ENCODE measurements at regions not wholly inside any gene's neighbourhood (a gene's known extent, or its start where the extent isn't known, plus 50 kb on each side); places are given as distances from the start of the nearest gene placed in this dataset.
A peak's percentile ranks its signal among the peaks of the same experiment; 100 is the strongest.

DNA sequence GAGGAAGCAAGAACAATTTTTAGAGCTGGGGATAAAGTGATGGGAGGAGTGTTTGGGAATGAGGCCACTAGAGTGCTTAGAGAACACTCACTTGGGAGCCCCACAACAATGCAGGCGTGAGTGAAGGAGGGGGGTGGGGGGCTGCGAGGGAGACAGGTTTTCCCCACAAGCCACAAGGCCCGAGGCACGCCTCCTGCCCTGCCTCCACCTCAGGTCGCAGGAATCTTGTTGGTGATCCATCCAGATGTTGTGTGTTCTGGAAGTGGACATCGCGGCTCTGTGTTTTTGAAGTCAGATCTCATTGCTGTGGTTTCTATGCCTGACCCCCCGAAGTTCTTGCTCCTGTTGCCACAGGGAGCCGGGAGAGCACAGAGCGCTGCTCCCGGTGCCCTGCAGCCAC, 178.0 kb upstream of the BMPER start:
- no peak for DNase-seq (ENCODE audit: low spot score)

DNA sequence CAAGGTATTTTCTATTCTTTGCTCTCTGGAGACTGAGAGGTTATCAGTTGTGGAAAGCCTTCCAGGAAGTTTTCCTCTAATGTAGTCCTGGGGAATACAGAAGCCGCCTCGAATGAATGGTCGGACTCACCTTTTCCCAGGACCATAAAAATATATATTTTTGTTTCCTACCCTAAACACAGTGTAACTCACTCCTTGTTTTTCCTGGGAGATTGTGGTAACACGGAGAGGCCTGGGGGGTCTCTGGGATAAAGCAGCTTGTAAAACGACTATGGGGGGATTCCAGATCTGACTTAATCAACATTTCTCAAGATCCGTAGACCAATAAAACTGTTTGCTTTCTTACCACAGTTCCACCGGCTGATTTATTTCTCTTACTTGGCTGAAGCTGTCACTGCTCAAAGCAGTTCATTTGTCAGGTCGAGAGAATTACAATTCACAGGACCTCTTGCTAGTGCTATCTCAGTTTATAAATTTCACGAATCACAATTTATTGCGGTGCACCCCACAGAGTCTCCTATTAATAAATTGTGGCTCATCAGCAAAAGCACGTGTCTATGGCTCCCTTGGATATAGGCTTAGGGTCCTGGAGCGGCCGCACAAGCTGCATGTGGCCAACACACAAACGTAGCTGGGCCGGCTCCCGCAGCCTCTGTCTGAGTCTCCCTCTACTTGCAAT, 176.3 kb upstream of the BMPER start:
- no peak for DNase-seq (ENCODE audit: low spot score)

- no peak for DNase-seq (ENCODE audit: low spot score)
Measured at GRCh38 chr7:33729726-33730125, 175.6 kb upstream of the BMPER start.

DNA sequence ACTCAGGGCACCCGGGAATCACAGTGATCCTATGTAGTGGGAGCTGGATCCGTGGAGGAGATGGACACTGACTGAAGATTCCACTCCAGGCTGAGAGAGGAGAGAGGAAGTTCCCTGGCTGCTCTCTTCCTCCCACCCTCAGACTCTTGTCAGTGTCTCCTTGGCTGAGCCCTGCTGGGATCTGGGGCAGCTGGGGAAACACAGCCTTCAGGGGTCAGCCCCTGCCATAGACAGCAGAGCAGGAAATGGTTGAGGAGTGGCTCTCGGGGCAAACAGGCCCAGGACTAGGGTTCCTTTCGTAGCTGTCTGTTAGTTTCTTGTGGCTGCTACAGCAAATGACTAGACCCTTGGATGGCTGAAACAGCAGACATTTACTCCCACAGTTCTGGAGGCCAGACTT, 174.4 kb upstream of the BMPER start:
- no peak for DNase-seq (ENCODE audit: low spot score)

- DNase-seq (ENCODE audit: low spot score), result no peak
Measured at GRCh38 chr7:33731912-33732311, 173.4 kb upstream of the BMPER start.

DNA sequence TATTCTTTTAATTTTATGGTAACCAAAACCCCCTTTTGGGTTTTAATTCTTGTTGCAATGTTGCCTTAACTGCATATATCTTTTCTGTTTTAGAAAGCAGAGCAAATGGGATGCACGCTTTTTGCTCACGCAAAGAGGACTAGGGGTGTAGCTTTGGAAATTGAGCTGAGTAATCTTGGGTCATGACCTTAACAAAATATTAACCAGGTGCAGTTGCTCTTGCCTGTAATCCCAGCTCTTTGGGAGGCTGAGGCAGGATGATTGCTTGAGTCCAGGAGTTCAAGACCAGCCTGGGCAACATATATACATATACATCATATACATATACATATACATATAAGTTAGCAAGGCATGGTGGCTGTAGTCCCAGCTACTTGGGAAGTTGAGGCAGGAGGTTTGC, 172.9 kb upstream of the BMPER start:
- no peak for DNase-seq (ENCODE audit: low spot score)

DNA sequence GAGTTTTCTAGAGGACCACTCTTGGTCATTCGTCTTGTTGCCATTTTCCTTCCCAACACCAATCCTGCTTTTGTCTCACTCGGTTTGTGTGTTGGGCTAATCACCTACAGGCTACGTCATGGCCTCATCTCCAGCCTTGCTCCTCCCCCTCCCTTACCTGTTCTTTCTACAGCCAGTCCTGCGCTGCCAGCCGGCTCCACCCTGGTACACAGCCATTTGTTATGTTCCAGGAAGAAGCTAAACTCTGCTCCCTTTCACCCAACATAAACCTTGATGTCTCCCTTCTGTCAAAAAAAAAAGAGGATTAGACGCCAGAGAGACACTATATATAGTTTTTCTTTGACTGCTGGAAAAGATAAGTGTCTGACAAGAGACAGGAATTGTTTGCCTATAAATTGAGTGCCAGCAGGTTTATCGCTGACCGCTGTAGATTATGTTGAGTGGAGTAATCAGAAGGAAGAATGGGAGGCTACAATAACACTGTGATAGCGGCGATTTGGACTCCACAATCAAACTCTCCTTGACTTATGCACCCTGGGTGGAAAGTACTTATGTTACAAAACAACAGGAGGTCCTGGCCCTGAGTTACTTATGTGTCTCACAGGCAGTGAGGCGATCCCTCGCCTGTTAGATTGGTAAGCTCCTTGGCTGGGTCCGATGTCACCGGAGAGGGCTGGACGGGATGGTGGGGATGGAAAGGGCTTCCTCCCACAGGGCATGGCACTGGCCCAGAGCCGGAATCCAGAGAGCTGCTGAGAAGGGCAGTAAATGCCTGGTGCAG, 171.3 kb upstream of the BMPER start:
- no peak for DNase-seq (ENCODE audit: low spot score)

GRCh38 chr7:33735403-33735802, 169.9 kb upstream of the BMPER start:
- DNase-seq (ENCODE audit: low spot score), result no peak

- DNase-seq (ENCODE audit: low spot score), result no peak
Measured at GRCh38 chr7:33736521-33737221, 168.7 kb upstream of the BMPER start.

DNA sequence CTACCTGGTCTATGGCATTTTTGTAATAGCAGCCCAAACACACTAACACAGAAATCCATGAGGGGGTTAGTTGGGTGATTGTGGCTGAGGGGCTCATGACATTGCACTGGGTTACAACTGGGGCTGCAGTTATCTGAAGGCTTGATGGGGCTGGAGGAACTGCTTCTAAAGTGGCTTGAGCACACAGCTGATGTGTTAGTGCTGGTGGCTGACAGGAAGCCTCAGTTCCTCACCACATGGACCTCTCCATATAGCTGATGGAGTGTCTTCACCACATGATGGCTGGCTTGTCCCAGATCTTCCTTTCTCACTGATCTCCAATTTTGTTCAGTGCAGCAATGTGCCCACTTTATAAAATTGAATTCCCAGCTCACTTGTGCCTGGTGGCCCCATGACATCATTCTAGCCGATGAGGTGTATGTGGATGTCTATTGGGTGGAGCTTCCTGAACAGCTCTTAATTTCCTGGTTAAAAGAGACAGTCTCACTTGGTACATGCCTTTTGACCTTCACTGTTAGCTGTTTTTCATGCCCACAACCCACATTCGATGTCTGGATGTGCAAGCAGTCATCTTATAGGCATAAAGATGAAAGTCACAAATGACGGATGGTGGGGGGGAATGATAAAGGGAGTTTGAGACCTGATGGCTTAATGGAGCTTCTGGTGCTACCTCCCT, 166.9 kb upstream of the BMPER start:
- DNase-seq (ENCODE audit: low spot score), result no peak

GRCh38 chr7:33739286-33739685, 166.1 kb upstream of the BMPER start:
- no peak for DNase-seq (ENCODE audit: low spot score)

- no peak for DNase-seq (ENCODE audit: low spot score)
Measured at GRCh38 chr7:33742521-33742920, 162.8 kb upstream of the BMPER start.

- DNase-seq (ENCODE audit: low spot score), result no peak
Measured at GRCh38 chr7:33742999-33743587, 162.2 kb upstream of the BMPER start.

DNA sequence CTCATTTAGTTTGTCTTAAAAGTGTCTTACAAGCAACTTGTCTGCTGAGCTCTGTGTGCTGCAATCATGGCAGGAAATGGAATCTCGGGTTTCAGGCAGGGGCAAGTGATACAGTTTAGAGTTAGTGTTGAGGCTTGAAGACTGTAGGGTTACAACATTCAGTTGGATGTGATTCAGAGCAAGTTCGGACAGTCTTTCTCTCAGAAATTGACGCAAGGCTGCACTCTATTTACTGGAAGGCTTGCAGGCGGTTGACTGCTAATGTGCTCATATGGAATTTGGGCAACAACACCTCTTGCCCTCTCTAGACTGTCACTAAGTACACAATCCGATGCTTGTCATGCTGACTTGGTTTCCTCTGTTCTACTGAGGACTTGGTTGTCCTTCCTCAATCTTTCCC, 161.7 kb upstream of the BMPER start:
- DNase-seq (ENCODE audit: low spot score), result no peak

DNA sequence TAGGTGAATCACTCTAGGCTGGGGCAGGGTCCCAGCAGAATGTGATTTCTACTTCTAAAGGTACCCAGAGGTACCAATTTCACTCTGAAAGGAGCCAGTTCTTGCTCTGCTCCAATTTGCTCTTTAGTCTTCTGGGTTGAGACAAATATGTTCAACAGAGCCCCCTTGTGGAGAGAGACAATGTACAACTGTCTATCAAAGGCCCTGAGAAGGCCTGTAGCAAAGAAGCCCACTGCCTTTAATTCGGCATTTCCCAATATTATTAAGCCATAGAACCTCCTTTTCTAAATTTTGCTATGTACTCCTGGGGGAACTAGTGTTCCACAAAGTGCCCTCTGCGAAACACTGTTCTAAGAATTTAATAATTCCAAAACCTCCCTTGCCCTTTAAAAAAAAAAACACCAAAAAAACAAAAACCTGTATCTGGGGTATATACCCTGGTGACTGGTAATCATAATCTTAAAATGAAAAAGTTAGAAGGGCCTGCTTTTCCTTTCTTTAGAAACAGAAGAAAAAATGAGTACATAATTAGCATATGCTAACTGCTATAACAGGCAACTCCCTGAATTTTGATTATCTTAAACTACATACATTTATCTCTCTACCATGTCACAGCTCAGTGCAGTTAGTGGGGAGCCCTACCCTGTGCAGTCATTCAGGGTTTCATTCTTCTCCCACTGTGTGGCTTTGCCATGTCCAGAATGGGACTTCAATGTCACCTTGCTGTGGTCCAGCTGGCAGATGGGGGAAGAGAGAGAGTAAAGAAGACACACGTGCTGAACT, 160.9 kb upstream of the BMPER start:
- DNase-seq (ENCODE audit: low spot score), result peak; percentile 50

DNA sequence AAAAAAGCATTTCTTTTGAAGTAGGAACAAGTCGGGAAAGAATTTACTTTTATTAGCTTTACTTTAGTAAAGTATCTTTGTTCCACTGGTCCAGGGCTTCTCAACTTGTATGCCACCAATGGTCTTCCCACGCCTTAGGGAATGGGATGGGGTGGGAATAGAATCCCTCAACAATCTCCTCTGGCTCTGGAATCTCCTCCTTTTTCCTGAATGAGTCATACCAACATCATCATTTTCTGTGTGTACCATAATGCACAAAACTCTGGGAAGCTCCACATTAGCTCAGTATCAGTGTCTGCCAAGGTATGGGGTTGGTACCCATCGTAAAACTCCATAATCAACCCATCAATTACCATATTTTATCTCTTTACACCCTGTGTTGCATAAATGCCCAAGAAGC, 159.4 kb upstream of the BMPER start:
- peak; percentile 78 for DNase-seq (ENCODE audit: low spot score)

GRCh38 chr7:33748793-33749192, 156.5 kb upstream of the BMPER start:
- no peak for DNase-seq (ENCODE audit: low spot score)

DNA sequence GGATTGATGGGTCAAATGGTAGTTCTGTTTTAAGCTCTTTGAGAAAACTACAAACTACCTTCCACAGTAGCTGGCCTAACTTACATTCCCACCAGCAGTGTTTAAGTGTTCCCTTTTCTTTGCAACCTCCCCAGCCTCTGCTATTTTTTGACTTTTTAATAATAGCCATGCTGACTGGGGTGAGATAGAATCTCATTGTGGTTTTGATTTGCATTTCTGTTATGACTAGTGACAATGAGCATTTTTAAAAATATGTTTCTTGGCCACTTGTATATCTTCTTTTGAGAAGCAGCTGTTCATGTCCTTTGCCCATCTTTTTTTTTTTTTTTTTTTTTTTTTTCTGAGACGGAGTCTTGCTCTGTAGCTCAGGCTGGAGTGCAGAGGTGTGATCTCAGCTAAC, 155.2 kb upstream of the BMPER start:
- DNase-seq (ENCODE audit: low spot score), result no peak

DNA sequence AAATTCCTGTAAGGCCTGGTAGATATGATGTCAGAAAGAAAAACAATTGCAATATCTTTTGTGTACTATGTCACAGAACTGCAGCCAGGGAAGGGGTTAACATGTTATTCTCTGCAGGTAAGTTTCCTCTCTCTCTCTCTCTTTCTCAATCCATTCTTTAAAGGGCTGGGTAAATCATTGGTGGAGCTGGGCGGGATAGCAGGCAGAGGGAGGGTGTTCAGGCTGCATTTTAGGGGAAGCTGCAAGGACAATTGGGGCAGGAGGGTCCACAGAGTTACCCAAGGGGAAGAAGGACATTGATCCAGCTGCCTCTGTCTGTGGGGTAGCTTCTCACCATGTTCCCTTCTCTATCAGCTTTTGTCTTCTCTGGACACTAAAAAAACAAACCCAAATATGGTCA, 153.9 kb upstream of the BMPER start:
- no peak for DNase-seq (ENCODE audit: low spot score)

DNA sequence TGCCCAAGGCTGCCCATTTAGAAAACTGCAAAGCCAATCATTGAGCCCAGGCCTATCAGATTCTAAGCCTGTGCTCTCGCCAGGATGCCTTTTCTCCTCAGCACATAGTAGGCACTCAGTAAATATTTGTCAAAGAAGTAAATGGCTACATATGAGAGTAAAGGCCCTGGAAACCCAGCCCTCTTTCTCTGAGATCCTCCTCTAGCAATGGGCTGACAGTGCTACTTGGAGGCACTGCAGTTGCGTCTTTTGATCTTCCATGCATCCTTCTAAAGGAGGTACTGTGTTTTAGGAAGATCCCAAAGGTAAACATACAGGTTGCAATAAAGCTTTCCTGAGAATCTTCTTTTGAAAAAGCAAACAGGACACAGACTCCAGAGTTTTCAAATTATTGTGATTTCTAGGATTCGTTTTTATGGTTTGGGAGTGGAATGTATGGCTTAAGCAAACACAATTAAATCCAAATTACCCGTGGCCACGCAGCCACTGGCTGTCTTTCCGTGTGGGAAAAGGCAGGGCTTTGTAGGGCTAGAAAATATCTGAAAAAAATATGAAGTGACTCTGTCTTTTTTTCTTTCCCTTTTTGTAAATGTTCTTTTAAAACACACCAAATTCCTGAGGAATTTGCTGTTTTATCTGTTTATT, 151.3 kb upstream of the BMPER start:
- no peak for DNase-seq (ENCODE audit: low spot score)
